Nephron (organoid): ENCODE measurements at regions not wholly inside any gene's neighbourhood (a gene's known extent, or its start where the extent isn't known, plus 50 kb on each side); places are given as distances from the start of the nearest gene placed in this dataset.

Experiments
- H3K27ac Mint-ChIP-seq, 3 experiments: 2 replicates each; pipeline ENCODE4 v1.8.0; 2020; ENCODE audit warnings: mixed read lengths in 3 of 3, mild to moderate bottlenecking in 2 of 3, moderate library complexity in 1 of 3
- H3K27me3 Mint-ChIP-seq: 2 replicates; pipeline ENCODE4 v1.8.0; 2021; ENCODE audit warnings: low read depth, mild to moderate bottlenecking, moderate library complexity, mixed read lengths
- H3K36me3 Mint-ChIP-seq: 2 replicates; pipeline ENCODE4 v1.8.0; 2020; ENCODE audit warnings: low read depth, mixed read lengths
- H3K4me1 Mint-ChIP-seq: 2 replicates; pipeline ENCODE4 v1.8.0; 2020; ENCODE audit warnings: mixed read lengths
- H3K4me3 Mint-ChIP-seq, 3 experiments: 2 replicates each; pipeline ENCODE4 v1.8.0; 2020; ENCODE audit warnings: mild to moderate bottlenecking in 3 of 3, mixed read lengths in 3 of 3, moderate library complexity in 2 of 3
- H3K9me3 Mint-ChIP-seq: 2 replicates; pipeline ENCODE4 v1.8.0; 2020; ENCODE audit warnings: mixed read lengths
- TF ChIP-seq, protein P1 (sequence below), 3 experiments: fragments of 200-600 bp; sonication (generic); IDR thresholded peaks; one replicate each; pipeline ENCODE4 v1.5.0; 2021; ENCODE audit warnings: antibody characterized with exemption in 3 of 3; ENCODE audit not compliant: unreplicated experiment in 3 of 3

DNA sequence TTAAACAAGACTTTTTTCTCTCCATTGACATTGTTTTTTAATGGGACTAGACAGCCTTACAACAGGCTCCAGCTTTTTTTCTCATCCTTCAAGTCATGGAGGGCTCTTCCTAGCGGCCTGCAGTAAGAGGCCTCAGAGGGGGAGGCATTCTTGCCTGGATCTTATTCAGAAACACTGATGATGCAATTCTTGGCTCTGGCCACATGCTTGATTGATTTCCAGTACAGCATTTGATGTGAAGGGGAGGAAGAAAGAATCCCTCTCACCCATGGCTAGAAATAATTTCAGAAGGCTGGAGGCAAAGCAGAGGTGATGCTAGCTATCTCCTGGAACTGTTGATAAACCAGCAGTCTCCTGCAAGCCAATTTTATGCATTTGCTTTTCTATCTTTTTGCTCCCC, 324.8 kb downstream of the PRELID2 start:
- TF ChIP-seq, protein P1, sequence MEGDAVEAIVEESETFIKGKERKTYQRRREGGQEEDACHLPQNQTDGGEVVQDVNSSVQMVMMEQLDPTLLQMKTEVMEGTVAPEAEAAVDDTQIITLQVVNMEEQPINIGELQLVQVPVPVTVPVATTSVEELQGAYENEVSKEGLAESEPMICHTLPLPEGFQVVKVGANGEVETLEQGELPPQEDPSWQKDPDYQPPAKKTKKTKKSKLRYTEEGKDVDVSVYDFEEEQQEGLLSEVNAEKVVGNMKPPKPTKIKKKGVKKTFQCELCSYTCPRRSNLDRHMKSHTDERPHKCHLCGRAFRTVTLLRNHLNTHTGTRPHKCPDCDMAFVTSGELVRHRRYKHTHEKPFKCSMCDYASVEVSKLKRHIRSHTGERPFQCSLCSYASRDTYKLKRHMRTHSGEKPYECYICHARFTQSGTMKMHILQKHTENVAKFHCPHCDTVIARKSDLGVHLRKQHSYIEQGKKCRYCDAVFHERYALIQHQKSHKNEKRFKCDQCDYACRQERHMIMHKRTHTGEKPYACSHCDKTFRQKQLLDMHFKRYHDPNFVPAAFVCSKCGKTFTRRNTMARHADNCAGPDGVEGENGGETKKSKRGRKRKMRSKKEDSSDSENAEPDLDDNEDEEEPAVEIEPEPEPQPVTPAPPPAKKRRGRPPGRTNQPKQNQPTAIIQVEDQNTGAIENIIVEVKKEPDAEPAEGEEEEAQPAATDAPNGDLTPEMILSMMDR (IDR thresholded peaks at IDR 0.05; ENCODE audit: unreplicated experiment in 3 of 3): no peak
- Mint-ChIP-seq H3K27me3 (no peaks in the 10 kb centered on the region), H3K27ac (peak overlapping the region; percentile 44 to 87 (median 77)), H3K9me3 (peaks cover 16% of the 10 kb centered on the region), H3K4me1 (peaks cover 17% of the 10 kb centered on the region), H3K4me3 (no peak overlapping the region), H3K36me3 (no peaks in the 10 kb centered on the region)

DNA sequence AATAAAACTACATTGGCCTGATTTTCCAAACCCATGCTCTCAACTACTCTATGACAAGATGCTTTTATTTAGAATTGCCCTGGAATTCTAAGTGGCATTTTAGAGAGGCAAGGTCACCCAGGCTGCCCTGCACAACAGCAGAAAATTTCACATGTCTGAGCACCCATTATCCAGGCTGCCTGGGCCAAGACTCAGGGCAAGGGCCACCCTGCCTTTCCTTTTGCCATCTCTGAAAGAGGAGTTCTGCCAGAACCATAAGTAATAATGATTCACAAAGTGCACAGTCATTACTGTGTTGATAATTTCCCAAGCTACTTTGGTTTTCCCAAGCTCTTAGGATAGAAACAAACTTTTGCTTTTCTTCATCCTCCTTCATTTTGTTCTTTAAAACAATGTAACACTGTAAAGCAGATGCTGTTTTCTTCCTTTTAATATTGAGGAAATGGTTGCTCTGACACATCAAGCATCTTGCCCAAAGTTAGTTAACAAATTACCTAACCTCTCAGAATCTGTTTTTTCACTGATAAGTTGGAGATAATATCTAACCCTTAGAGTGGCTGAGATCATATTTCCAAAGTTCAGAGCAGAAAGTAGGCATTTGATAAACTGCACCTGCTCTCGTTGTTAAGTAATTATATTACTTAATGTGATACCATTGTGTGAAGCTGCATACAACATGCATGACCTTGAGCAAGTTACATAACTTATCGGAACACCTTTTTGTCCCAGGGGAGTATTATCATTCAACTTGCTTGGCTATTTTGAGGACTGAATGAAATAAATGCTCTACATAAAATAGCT, 325.6 kb downstream of the PRELID2 start:
- no peaks in the 10 kb centered on the region for H3K27me3 Mint-ChIP-seq
- H3K27ac Mint-ChIP-seq: peak overlapping the region; percentile 44 to 87 (median 77)
- H3K36me3 Mint-ChIP-seq: no peaks in the 10 kb centered on the region
- H3K4me3 Mint-ChIP-seq: no peak overlapping the region
- H3K4me1 Mint-ChIP-seq: peaks cover 17% of the 10 kb centered on the region
- TF ChIP-seq, protein P1 (IDR thresholded peaks at IDR 0.05; ENCODE audit: unreplicated experiment in 3 of 3): no peak
- H3K9me3 Mint-ChIP-seq: peaks cover 10% of the 10 kb centered on the region

DNA sequence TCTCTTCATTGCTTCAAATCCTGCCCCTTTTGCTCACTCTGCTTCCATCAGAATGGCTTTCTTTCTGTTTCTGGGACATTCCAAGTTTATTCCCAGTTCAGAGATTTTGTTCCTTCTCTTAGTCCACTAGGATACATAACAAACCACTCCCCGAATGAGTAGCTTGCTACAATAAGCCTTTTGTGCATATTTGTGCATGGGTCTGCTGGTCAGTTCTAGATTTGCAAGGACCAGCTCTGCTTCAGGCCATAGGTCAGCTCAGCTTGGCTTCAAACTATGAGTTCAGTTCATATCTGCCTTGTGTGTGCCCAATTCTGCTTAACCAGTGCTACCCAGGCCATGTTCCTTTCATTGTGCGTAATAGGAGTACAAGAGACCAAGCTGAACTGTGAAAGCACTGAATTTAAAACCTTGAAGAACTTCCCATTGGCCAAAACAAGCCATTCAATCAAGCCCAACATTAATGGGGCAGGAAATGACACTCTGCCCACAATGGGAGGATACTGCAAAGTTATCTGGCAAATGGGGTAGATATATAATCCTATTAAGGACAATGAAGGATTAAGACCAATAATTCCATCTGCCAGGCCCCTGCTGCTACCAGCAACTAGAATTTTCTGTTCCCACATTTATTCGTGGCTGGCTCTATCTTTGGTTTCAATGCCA, 328.8 kb downstream of the PRELID2 start:
- no peaks in the 10 kb centered on the region for H3K27me3 Mint-ChIP-seq
- no peaks in the 10 kb centered on the region for H3K36me3 Mint-ChIP-seq
- no peak overlapping the region for H3K4me3 Mint-ChIP-seq
- TF ChIP-seq, protein P1 (IDR thresholded peaks at IDR 0.05; ENCODE audit: unreplicated experiment in 3 of 3): no peak
- H3K9me3 Mint-ChIP-seq: no peaks in the 10 kb centered on the region
- peaks cover 17% of the 10 kb centered on the region for H3K4me1 Mint-ChIP-seq
- H3K27ac Mint-ChIP-seq: no peak overlapping the region

DNA sequence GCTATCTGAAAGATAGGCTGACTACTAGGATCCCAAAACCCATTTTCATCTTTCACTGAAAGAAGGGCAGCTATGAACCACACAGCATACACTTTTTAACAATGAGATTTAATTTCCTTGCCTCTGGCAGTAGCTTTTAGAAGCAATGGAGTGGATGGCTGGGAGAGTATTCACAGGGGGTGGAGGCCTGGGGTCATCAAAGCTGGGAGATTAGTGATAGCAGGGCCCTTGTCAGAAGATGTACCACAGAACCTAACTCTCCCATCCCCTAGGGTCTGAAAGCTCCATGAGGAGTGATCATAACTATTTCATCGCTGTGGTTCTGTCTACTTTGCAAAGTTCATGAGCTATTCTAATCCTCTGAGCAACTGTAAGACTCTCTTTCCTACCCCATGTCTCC, 332.2 kb downstream of the PRELID2 start:
- Mint-ChIP-seq H3K27me3 (no peaks in the 10 kb centered on the region), H3K36me3 (no peaks in the 10 kb centered on the region), H3K27ac (no peak overlapping the region), H3K9me3 (no peaks in the 10 kb centered on the region), H3K4me3 (no peak overlapping the region), H3K4me1 (no peaks in the 10 kb centered on the region)
- TF ChIP-seq, protein P1 (IDR thresholded peaks at IDR 0.05; ENCODE audit: unreplicated experiment in 3 of 3): no peak

DNA sequence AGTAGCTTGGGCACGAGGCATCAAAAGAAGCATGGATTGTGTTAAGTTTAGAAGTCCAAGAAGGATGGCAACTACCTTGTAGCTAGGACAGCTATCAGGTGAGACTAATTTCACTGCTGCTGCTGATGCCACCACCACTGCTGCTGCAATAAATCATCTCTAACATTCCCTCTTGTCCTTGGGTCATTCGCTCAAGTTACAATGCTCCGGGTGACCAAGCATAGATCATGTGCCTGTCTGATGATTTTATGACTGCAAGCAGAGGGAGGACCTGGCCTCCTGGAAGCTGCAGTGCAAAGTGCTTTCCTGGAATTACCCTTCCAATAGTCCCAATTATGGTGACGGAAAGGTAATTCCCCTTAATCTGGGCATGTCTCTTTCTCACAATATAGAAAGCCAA, 334.4 kb downstream of the PRELID2 start:
- H3K27ac Mint-ChIP-seq: no peak overlapping the region
- H3K4me1 Mint-ChIP-seq: no peaks in the 10 kb centered on the region
- no peak overlapping the region for H3K4me3 Mint-ChIP-seq
- no peaks in the 10 kb centered on the region for H3K36me3 Mint-ChIP-seq
- no peaks in the 10 kb centered on the region for H3K9me3 Mint-ChIP-seq
- TF ChIP-seq, protein P1 (IDR thresholded peaks at IDR 0.05; ENCODE audit: unreplicated experiment in 3 of 3): no peak
- no peaks in the 10 kb centered on the region for H3K27me3 Mint-ChIP-seq
